ENCODE measurements at regions not wholly inside any gene's neighbourhood (a gene's known extent, or its start where the extent isn't known, plus 50 kb on each side); places are given as distances from the start of the nearest gene placed in this dataset.

DNA sequence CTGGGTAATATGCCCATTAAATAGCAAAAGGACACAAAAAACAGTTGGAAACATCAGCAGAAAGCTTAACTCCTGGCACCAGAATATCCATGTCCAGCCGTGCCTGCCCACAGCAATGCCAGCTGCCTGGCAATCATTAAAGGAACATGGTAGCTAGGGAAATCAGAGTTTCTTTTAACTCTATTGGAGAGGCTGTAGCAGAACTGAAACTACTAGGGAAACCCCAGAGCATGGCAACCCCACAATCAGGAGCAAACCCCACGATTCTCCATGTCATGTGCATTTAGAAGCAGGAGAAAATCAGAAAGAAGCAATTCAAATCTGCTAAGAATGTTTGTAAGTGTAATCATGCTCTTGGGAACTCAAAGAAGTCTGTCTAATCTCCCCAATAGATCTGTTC, 409.0 kb upstream of the SMIM21 start:
- DNase-seq, result no peak

GRCh38 chr18:75831960-75832359, 404.5 kb upstream of the SMIM21 start:
- DNase-seq, result no peak

GRCh38 chr18:75830828-75831227, 403.3 kb upstream of the SMIM21 start:
- DNase-seq, result no peak

GRCh38 chr18:75829091-75829490, 401.6 kb upstream of the SMIM21 start:
- no peak for DNase-seq

GRCh38 chr18:75828379-75828778, 400.9 kb upstream of the SMIM21 start:
- no peak for DNase-seq

DNA sequence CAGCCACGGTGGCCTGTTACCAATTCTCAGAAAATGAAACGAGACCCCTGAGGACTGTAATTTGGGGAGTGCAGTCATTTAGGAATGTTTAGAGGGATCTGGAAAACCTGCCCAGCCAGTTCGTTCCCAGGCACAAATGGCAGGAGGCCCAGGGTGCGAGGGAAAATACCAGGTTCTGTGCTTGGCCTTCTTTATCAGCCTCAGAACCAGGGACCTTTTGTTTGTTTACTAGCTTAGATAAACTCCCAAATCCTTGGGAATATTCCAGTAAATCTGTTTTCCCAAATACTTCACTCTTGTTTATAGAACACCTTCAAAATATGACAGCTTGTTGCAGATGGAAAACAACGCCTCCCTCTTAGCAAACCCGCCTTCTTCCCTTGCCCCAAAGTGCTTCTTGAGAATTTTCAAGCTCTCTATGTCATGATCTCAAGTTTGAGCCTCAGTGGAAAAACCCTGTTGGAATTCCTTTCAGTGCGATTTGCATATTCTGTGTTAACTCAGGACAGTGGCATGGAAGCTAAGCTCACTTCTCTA, 400.3 kb upstream of the SMIM21 start:
- DNase-seq, result no peak

DNA sequence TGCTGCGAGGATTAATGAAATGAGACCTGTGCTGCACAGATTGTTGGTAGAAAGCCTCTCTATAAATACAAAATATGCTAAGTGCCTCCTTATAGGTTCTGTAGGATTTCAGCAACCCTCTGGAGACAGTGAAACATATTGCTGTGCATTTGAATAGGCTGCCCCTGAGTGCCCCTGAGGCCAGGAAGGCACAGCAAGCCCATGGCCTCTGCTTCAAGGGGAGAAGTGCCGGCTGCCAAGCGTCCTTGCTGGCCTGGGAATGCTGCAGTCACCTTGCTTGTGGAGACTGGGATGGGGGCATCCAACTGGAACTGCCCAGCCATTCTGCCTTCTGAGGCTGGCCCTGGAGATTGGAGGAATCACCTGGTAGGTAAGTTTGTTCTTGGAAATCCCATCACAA, 397.2 kb upstream of the SMIM21 start:
- DNase-seq, result no peak

DNA sequence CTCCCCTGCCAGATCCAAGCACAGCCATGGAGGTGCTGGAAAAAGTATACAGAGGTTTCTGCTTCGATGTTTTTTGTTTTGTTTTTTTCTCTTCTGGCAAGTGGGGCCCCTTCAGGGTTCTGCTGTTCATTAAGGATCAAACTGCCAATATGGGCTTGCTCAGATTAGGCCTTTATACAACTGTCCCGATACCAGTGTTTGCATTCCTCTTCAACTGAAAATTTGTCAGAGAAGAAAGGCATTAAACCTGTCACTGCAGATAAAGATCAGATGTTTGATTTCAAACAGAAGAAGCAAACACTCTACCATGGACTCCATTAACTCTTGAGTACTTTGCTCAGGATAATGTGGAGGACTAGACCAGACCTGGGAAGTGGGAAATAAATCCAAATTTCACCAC, 396.0 kb upstream of the SMIM21 start:
- no peak for DNase-seq

GRCh38 chr18:75818383-75818782, 390.9 kb upstream of the SMIM21 start:
- DNase-seq, result no peak

DNA sequence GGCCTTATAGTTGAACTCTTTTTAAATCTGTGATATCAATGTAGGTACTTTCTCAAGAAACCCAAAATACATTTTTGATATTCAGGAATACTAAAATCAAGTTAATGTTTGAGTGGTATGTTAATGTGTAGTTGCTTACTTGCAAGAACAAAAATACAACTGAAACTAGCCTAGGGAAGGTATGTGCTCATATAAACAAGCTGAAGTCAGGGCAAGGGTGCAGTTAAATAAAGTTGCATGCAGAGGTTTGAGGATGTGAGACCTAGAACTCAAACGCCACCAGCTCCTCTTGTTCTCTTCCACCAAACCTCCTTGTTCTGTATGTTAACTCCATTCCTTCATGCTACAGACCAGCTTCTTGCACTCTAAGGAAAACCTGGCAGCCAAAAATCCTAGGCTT, 388.3 kb upstream of the SMIM21 start:
- no peak for DNase-seq

GRCh38 chr18:75812761-75813160, 385.3 kb upstream of the SMIM21 start:
- DNase-seq, result no peak

GRCh38 chr18:75810961-75811551, 383.6 kb upstream of the SMIM21 start:
- DNase-seq, result peak; percentile 72

DNA sequence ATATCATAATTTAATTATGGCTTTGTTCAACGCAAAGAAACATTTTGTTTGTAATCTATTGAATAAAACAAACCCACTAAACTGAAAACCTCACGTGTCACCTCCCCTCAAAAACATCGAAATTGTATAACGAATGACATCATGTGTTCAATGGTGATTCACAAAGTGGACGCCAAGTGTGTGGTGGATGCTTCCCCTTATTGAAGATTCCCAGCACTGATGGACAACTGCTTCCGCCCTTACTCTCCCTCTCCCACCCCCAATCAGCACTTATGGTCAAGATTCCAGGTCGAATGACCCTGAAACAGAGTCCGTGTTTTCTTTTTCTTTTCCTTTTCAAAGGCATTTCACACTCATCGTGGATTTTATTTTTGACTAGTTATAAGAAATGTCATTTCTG, 383.0 kb upstream of the SMIM21 start:
- DNase-seq, result no peak

DNA sequence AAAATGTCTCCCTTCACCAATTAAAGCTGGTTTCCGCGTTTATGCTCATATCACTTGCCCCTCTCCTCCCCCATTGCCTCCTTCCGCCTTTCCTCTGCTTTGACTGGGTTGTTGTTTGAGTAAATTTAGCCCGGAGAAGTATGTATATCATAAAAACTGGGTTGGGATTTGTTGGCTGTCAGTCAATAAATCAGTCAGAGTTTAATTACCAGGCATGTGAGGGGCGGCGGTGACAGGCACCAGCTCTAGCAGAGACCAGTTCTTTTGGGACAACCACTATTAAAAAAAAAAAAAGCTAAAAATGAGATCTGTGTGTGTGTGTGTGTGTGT, 382.4 kb upstream of the SMIM21 start:
- DNase-seq, result no peak

GRCh38 chr18:75809151-75809925, 381.8 kb upstream of the SMIM21 start:
- DNase-seq, result no peak

GRCh38 chr18:75805265-75805664, 377.8 kb upstream of the SMIM21 start:
- no peak for DNase-seq

GRCh38 chr18:75802681-75803080, 375.2 kb upstream of the SMIM21 start:
- no peak for DNase-seq

DNA sequence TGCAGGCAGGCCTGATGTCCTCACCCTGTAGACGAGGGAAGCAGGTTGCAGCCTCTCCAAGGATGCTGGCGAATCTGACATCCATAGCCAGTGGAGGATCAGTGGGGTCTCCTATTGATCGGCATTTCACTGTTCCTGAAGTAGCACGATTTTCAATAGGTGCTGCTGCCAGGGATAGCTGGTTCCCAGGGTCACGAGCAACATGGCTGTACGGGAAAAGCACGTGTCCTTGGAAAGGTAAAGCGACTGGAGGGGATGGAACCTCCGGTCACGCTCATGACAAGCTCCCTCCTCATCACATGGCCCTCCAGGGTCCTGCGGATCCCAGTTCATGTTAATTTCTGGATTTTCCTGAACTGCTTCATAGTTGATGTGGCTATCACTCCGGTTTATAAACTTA, 373.7 kb upstream of the SMIM21 start:
- no peak for DNase-seq

DNA sequence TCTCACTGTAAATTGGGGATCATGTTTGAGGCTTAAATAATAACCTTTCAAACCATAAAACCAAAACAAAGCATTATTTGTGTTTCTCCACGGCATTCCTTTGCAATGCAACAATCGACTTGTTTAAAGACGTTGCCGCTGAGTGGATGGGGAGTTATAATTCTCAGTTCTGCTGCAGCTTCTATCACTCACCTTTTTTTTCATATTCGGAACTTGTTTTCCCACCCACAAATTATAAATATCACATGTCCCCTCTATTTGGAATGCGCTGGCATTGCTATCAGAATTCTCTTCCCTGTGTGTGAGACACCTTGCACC, 372.8 kb upstream of the SMIM21 start:
- no peak for DNase-seq

DNA sequence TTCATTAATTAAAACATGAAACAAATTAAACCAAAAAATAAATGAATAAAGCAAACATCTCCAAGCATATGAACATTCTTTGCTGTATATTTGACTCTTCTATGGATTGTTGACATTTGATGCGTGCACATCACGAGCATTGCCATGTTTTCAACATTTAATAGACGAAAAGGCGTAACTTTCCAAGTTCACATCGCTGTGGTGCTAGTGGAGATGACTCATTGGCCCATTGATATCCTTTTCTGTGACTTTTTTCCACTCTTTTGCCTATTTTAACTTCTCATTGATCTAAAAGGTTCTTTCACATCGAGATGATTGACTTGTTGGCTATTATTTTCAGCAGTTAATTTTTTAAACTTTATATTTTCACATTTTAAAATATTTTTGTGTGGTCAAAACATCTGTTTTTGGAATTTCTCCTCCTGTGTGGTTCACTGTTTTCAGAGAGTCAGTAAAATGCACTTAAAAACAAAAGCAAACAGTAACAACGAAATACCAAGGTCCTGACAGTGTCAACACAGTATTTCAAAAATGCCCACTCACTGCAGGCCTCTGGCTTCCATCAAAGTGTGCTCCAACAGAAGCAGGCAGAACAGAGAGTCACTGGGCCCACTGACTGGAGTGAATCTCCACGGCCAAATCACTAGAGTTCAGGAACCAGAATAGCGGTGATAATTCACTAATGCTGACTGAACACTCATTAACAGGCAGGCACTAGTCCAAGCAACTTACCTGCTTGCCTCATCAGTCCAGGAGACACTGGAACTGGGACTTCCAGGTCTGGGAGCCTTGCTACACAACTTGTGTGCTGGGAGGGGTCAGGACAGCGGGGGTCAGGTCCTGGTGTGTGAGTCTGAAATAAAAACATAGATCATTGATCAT, 372.2 kb upstream of the SMIM21 start:
- DNase-seq, result no peak

GRCh38 chr18:75797046-75797445, 369.5 kb upstream of the SMIM21 start:
- DNase-seq, result no peak

DNA sequence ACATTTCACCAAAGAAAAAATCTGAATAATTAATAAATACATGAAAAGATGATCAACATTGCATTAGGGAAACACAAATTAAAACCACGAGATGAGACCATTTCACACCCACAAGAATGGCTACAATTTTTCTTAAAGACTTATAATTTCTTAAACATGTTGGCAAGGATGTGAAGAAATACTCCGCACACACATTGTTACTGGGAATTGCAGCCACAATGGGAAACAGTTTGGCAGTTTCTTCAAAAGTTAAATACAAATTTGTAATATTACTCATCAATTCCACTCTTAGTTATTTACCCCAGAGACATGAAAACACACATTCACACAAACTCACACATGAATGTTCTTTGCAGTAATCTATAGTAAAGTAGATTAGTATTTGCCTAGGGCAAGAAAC, 363.3 kb upstream of the SMIM21 start:
- no peak for DNase-seq

- DNase-seq, result no peak
Observed at GRCh38 chr18:75790111-75790510, 362.6 kb upstream of the SMIM21 start.

DNA sequence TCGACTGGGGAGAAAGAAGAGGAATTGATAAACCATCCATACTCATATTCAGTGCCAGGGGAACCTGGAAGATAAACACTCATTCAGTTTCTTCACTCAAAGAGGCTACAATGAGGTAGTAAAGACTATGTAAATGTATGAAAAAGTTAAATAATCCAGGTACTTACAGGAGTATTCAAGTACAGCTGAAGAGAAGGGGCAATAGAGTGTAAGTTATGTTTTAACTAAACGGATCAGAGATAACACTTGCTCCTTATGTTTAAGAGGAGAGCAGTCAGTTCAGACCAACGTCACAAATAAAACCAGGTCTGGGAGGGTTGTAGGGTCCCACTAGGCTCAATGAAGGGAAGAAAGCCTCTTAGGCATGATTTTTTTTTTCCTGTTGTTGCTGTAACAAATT, 358.3 kb upstream of the SMIM21 start:
- no peak for DNase-seq

Measured in NCI-H1092 (cell line).